ENCODE measurements at regions not wholly inside any gene's neighbourhood (a gene's known extent, or its start where the extent isn't known, plus 50 kb on each side); places are given as distances from the start of the nearest gene placed in this dataset.

GRCh38 chr2:146762786-146763185 is 1082.0 kb upstream of the ACVR2A start:
- Histone ChIP-seq H3K36me3 (ENCODE audit: insufficient read depth, low read length) (no peaks in the 10 kb centered on the region), H3K4me1 (ENCODE audit: control insufficient read depth, insufficient read depth, low read length, unreplicated experiment) (no peaks in the 10 kb centered on the region), H3K79me2 (ENCODE audit: control insufficient read depth, insufficient read depth, low read length, unreplicated experiment) (no peaks in the 10 kb centered on the region), H2AFZ (ENCODE audit: low read length, unreplicated experiment) (no peak overlapping the region), H3K27me3 (ENCODE audit: insufficient read depth, low read length) (no peaks in the 10 kb centered on the region), H3K4me3 (ENCODE audit: low read depth, low read length) (no peak overlapping the region), H3K27ac (ENCODE audit: low read depth, low read length) (no peak overlapping the region)

GRCh38 chr2:146754606-146755005 is 1090.2 kb upstream of the ACVR2A start:
- H3K36me3 ChIP-seq (ENCODE audit: insufficient read depth, low read length): no peaks in the 10 kb centered on the region
- H3K79me2 ChIP-seq (ENCODE audit: control insufficient read depth, insufficient read depth, low read length, unreplicated experiment): no peaks in the 10 kb centered on the region
- no peak overlapping the region for H3K27ac ChIP-seq (ENCODE audit: low read depth, low read length)
- no peak overlapping the region for H3K4me3 ChIP-seq (ENCODE audit: low read depth, low read length)
- H2AFZ ChIP-seq (ENCODE audit: low read length, unreplicated experiment): no peak overlapping the region
- no peaks in the 10 kb centered on the region for H3K27me3 ChIP-seq (ENCODE audit: insufficient read depth, low read length)
- no peaks in the 10 kb centered on the region for H3K4me1 ChIP-seq (ENCODE audit: control insufficient read depth, insufficient read depth, low read length, unreplicated experiment)

GRCh38 chr2:146748046-146748445 is 1096.8 kb upstream of the ACVR2A start:
- Histone ChIP-seq H2AFZ (ENCODE audit: low read length, unreplicated experiment) (no peak overlapping the region), H3K79me2 (ENCODE audit: control insufficient read depth, insufficient read depth, low read length, unreplicated experiment) (no peaks in the 10 kb centered on the region), H3K27me3 (ENCODE audit: insufficient read depth, low read length) (no peaks in the 10 kb centered on the region), H3K36me3 (ENCODE audit: insufficient read depth, low read length) (no peaks in the 10 kb centered on the region), H3K27ac (ENCODE audit: low read depth, low read length) (no peak overlapping the region), H3K4me1 (ENCODE audit: control insufficient read depth, insufficient read depth, low read length, unreplicated experiment) (no peaks in the 10 kb centered on the region), H3K4me3 (ENCODE audit: low read depth, low read length) (no peak overlapping the region)

- H3K4me1 ChIP-seq (ENCODE audit: control insufficient read depth, insufficient read depth, low read length, unreplicated experiment): peaks cover 4% of the 10 kb centered on the region
- no peaks in the 10 kb centered on the region for H3K79me2 ChIP-seq (ENCODE audit: control insufficient read depth, insufficient read depth, low read length, unreplicated experiment)
- no peak overlapping the region for H2AFZ ChIP-seq (ENCODE audit: low read length, unreplicated experiment)
- no peaks in the 10 kb centered on the region for H3K36me3 ChIP-seq (ENCODE audit: insufficient read depth, low read length)
- no peak overlapping the region for H3K4me3 ChIP-seq (ENCODE audit: low read depth, low read length)
- no peaks in the 10 kb centered on the region for H3K27me3 ChIP-seq (ENCODE audit: insufficient read depth, low read length)
- H3K27ac ChIP-seq (ENCODE audit: low read depth, low read length): no peak overlapping the region
Measured at GRCh38 chr2:146741260-146741659, 1103.6 kb upstream of the ACVR2A start.

- H3K79me2 ChIP-seq (ENCODE audit: control insufficient read depth, insufficient read depth, low read length, unreplicated experiment): no peaks in the 10 kb centered on the region
- no peaks in the 10 kb centered on the region for H3K27me3 ChIP-seq (ENCODE audit: insufficient read depth, low read length)
- H3K4me3 ChIP-seq (ENCODE audit: low read depth, low read length): no peak overlapping the region
- H3K4me1 ChIP-seq (ENCODE audit: control insufficient read depth, insufficient read depth, low read length, unreplicated experiment): peaks cover 17% of the 10 kb centered on the region
- no peaks in the 10 kb centered on the region for H3K36me3 ChIP-seq (ENCODE audit: insufficient read depth, low read length)
- H2AFZ ChIP-seq (ENCODE audit: low read length, unreplicated experiment): peak overlapping the region; percentile 24
- no peak overlapping the region for H3K27ac ChIP-seq (ENCODE audit: low read depth, low read length)
Measured at GRCh38 chr2:146734821-146735190, 1110.0 kb upstream of the ACVR2A start.

- Histone ChIP-seq H3K79me2 (ENCODE audit: control insufficient read depth, insufficient read depth, low read length, unreplicated experiment) (no peaks in the 10 kb centered on the region), H3K27ac (ENCODE audit: low read depth, low read length) (no peak overlapping the region), H3K4me3 (ENCODE audit: low read depth, low read length) (no peak overlapping the region), H2AFZ (ENCODE audit: low read length, unreplicated experiment) (peak overlapping the region; percentile 44), H3K4me1 (ENCODE audit: control insufficient read depth, insufficient read depth, low read length, unreplicated experiment) (peaks cover 17% of the 10 kb centered on the region), H3K36me3 (ENCODE audit: insufficient read depth, low read length) (no peaks in the 10 kb centered on the region), H3K27me3 (ENCODE audit: insufficient read depth, low read length) (no peaks in the 10 kb centered on the region)
Measured at GRCh38 chr2:146734042-146734820, 1110.6 kb upstream of the ACVR2A start.

- Histone ChIP-seq H3K36me3 (ENCODE audit: insufficient read depth, low read length) (no peaks in the 10 kb centered on the region), H2AFZ (ENCODE audit: low read length, unreplicated experiment) (peak overlapping the region; percentile 64), H3K79me2 (ENCODE audit: control insufficient read depth, insufficient read depth, low read length, unreplicated experiment) (no peaks in the 10 kb centered on the region), H3K4me1 (ENCODE audit: control insufficient read depth, insufficient read depth, low read length, unreplicated experiment) (peaks cover 17% of the 10 kb centered on the region), H3K4me3 (ENCODE audit: low read depth, low read length) (peak overlapping the region; percentile 21; the same call in 1 of the 2 replicates), H3K27me3 (ENCODE audit: insufficient read depth, low read length) (no peaks in the 10 kb centered on the region), H3K27ac (ENCODE audit: low read depth, low read length) (no peak overlapping the region)
Measured at GRCh38 chr2:146730882-146731281, 1113.9 kb upstream of the ACVR2A start.

GRCh38 chr2:146721486-146721885 is 1123.3 kb upstream of the ACVR2A start:
- Histone ChIP-seq H3K79me2 (ENCODE audit: control insufficient read depth, insufficient read depth, low read length, unreplicated experiment) (no peaks in the 10 kb centered on the region), H3K4me3 (ENCODE audit: low read depth, low read length) (no peak overlapping the region), H3K27me3 (ENCODE audit: insufficient read depth, low read length) (no peaks in the 10 kb centered on the region), H3K27ac (ENCODE audit: low read depth, low read length) (no peak overlapping the region), H2AFZ (ENCODE audit: low read length, unreplicated experiment) (no peak overlapping the region), H3K36me3 (ENCODE audit: insufficient read depth, low read length) (no peaks in the 10 kb centered on the region), H3K4me1 (ENCODE audit: control insufficient read depth, insufficient read depth, low read length, unreplicated experiment) (no peaks in the 10 kb centered on the region)

- no peaks in the 10 kb centered on the region for H3K4me1 ChIP-seq (ENCODE audit: control insufficient read depth, insufficient read depth, low read length, unreplicated experiment)
- no peaks in the 10 kb centered on the region for H3K79me2 ChIP-seq (ENCODE audit: control insufficient read depth, insufficient read depth, low read length, unreplicated experiment)
- no peaks in the 10 kb centered on the region for H3K27me3 ChIP-seq (ENCODE audit: insufficient read depth, low read length)
- H3K27ac ChIP-seq (ENCODE audit: low read depth, low read length): no peak overlapping the region
- no peaks in the 10 kb centered on the region for H3K36me3 ChIP-seq (ENCODE audit: insufficient read depth, low read length)
- no peak overlapping the region for H2AFZ ChIP-seq (ENCODE audit: low read length, unreplicated experiment)
- H3K4me3 ChIP-seq (ENCODE audit: low read depth, low read length): no peak overlapping the region
Measured at GRCh38 chr2:146720170-146720569, 1124.7 kb upstream of the ACVR2A start.

- Histone ChIP-seq H3K79me2 (ENCODE audit: control insufficient read depth, insufficient read depth, low read length, unreplicated experiment) (no peaks in the 10 kb centered on the region), H3K4me1 (ENCODE audit: control insufficient read depth, insufficient read depth, low read length, unreplicated experiment) (no peaks in the 10 kb centered on the region), H3K27me3 (ENCODE audit: insufficient read depth, low read length) (no peaks in the 10 kb centered on the region), H3K27ac (ENCODE audit: low read depth, low read length) (no peak overlapping the region), H2AFZ (ENCODE audit: low read length, unreplicated experiment) (no peak overlapping the region), H3K4me3 (ENCODE audit: low read depth, low read length) (no peak overlapping the region), H3K36me3 (ENCODE audit: insufficient read depth, low read length) (no peaks in the 10 kb centered on the region)
Measured at GRCh38 chr2:146716591-146716990, 1128.2 kb upstream of the ACVR2A start.

GRCh38 chr2:146709004-146709403 is 1135.8 kb upstream of the ACVR2A start:
- Histone ChIP-seq H3K27me3 (ENCODE audit: insufficient read depth, low read length) (no peaks in the 10 kb centered on the region), H3K79me2 (ENCODE audit: control insufficient read depth, insufficient read depth, low read length, unreplicated experiment) (no peaks in the 10 kb centered on the region), H3K4me1 (ENCODE audit: control insufficient read depth, insufficient read depth, low read length, unreplicated experiment) (no peaks in the 10 kb centered on the region), H3K36me3 (ENCODE audit: insufficient read depth, low read length) (no peaks in the 10 kb centered on the region), H3K27ac (ENCODE audit: low read depth, low read length) (no peak overlapping the region), H3K4me3 (ENCODE audit: low read depth, low read length) (no peak overlapping the region), H2AFZ (ENCODE audit: low read length, unreplicated experiment) (no peak overlapping the region)
